Chondrocyte (in vitro differentiated cells): ENCODE measurements at regions not wholly inside any gene's neighbourhood (a gene's known extent, or its start where the extent isn't known, plus 50 kb on each side); places are given as distances from the start of the nearest gene placed in this dataset.

ENCODE experiments used
- DNase-seq: peaks from one replicate; pipeline ENCODE4 v3.0.0; 2021; ENCODE audit warnings: mixed read lengths, low spot score
- H3K27ac Mint-ChIP-seq: one replicate; pipeline ENCODE4 v1.8.0; 2021; ENCODE audit warnings: mild to moderate bottlenecking, moderate library complexity, mixed read lengths; ENCODE audit not compliant: unreplicated experiment
- H3K27me3 Mint-ChIP-seq: 2 replicates; pipeline ENCODE4 v1.8.0; 2021; ENCODE audit warnings: low read depth, mixed read lengths
- H3K36me3 Mint-ChIP-seq: 2 replicates; pipeline ENCODE4 v1.8.0; 2021; ENCODE audit warnings: low read depth, mixed read lengths
- H3K4me1 Mint-ChIP-seq: 2 replicates; pipeline ENCODE4 v1.8.0; 2021; ENCODE audit warnings: low read depth, mild to moderate bottlenecking, mixed read lengths
- H3K4me3 Mint-ChIP-seq: one replicate; pipeline ENCODE4 v1.8.0; 2021; ENCODE audit warnings: mild to moderate bottlenecking, moderate library complexity, mixed read lengths; ENCODE audit not compliant: unreplicated experiment
- H3K9me3 Mint-ChIP-seq: 2 replicates; pipeline ENCODE4 v1.8.0; 2021; ENCODE audit warnings: low read depth, mixed read lengths
- TF ChIP-seq, protein P1 (sequence below): fragments of 200-600 bp; sonication (generic); IDR thresholded peaks from 2 replicates; pipeline ENCODE4 v1.5.0; 2021; ENCODE audit warnings: antibody characterized with exemption, mild to moderate bottlenecking, moderate library complexity

GRCh38 chr5:128775558-128775957, 189.7 kb upstream of the SLC27A6 start:
- no peak for DNase-seq
- no peaks in the 10 kb centered on the region for H3K27me3 Mint-ChIP-seq
- H3K9me3 Mint-ChIP-seq, result no peaks in the 10 kb centered on the region
- no peaks in the 10 kb centered on the region for H3K36me3 Mint-ChIP-seq
- H3K27ac Mint-ChIP-seq, result no peak overlapping the region
- H3K4me3 Mint-ChIP-seq, result no peak overlapping the region
- peaks cover 37% of the 10 kb centered on the region for H3K4me1 Mint-ChIP-seq
- TF ChIP-seq, protein P1, sequence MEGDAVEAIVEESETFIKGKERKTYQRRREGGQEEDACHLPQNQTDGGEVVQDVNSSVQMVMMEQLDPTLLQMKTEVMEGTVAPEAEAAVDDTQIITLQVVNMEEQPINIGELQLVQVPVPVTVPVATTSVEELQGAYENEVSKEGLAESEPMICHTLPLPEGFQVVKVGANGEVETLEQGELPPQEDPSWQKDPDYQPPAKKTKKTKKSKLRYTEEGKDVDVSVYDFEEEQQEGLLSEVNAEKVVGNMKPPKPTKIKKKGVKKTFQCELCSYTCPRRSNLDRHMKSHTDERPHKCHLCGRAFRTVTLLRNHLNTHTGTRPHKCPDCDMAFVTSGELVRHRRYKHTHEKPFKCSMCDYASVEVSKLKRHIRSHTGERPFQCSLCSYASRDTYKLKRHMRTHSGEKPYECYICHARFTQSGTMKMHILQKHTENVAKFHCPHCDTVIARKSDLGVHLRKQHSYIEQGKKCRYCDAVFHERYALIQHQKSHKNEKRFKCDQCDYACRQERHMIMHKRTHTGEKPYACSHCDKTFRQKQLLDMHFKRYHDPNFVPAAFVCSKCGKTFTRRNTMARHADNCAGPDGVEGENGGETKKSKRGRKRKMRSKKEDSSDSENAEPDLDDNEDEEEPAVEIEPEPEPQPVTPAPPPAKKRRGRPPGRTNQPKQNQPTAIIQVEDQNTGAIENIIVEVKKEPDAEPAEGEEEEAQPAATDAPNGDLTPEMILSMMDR, result no peak

DNA sequence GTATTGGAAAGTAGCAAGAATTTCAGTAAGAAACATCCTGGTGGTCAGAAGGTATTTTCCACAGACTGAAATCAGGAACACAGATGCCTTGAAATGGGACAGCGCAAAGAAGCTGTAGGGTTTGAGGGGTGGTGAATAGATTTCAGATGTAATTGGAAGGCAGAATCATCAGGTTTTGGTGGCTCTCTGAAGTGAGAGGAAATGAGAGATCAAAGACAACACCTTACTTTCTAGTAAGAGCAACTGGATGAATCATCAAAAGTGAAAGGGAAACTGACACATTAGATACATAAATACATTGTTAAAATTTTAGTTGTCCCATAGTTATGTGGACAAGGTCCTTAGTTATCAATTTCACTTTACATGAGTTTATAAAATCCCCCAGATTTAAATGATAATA, 188.2 kb upstream of the SLC27A6 start:
- no peaks in the 10 kb centered on the region for H3K9me3 Mint-ChIP-seq
- TF ChIP-seq, protein P1, result no peak
- H3K4me3 Mint-ChIP-seq, result no peak overlapping the region
- no peak overlapping the region for H3K27ac Mint-ChIP-seq
- DNase-seq, result no peak
- H3K4me1 Mint-ChIP-seq, result peaks cover 40% of the 10 kb centered on the region
- no peaks in the 10 kb centered on the region for H3K27me3 Mint-ChIP-seq
- H3K36me3 Mint-ChIP-seq, result no peaks in the 10 kb centered on the region

DNA sequence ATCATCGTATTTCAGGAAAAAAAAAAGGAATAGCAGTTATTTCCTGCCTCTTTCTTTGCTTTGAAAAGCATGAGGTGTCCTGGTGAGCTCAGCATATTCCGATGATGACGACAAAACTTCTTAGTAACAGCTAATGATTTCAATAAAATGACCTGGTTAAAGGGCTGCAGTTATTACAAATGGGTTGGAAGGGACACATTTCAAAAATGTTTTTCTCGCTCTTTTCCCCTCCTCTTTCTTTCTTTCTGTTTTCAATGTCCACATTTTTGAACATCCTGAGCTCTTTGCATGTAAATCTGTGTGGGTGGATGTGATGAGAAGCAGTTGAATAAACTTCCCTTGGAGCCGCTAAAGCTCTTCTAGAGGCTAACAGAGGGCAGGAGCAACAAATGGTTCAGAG, 186.8 kb upstream of the SLC27A6 start:
- Mint-ChIP-seq H3K4me3 (no peak overlapping the region), H3K9me3 (no peaks in the 10 kb centered on the region), H3K27me3 (no peaks in the 10 kb centered on the region), H3K27ac (peak overlapping the region; percentile 42), H3K4me1 (peaks cover 44% of the 10 kb centered on the region), H3K36me3 (no peaks in the 10 kb centered on the region)
- DNase-seq, result no peak
- TF ChIP-seq, protein P1, result no peak

DNA sequence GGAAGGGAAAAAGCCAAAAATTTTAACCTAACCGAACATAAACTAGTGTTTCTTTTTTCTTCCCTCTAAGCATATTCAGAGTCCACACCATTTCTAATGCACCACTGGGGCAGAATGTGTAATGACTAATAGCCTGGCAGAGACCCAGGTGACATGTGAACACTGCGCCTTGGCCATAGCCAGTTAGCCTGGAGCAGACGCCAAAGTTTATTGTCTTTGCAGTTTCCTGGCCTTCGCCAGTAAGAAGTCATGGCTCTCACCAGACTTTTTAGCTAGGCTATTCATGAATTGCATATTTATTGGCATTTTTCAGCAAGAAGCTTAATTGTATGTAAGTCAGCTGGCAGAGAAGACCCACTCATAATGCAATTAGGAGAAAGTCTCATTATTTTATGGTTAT, 182.8 kb upstream of the SLC27A6 start:
- H3K4me3 Mint-ChIP-seq, result no peak overlapping the region

GRCh38 chr5:128784726-128785125, 180.6 kb upstream of the SLC27A6 start:
- Mint-ChIP-seq H3K9me3 (no peaks in the 10 kb centered on the region), H3K4me1 (peaks cover 14% of the 10 kb centered on the region), H3K27me3 (no peaks in the 10 kb centered on the region), H3K27ac (no peak overlapping the region), H3K36me3 (no peaks in the 10 kb centered on the region), H3K4me3 (no peak overlapping the region)
- no peak for DNase-seq
- TF ChIP-seq, protein P1, result no peak

More for the DNA sequence above, 182.8 kb upstream of the SLC27A6 start:
- peaks cover 28% of the 10 kb centered on the region for H3K4me1 Mint-ChIP-seq
- DNase-seq, result no peak
- H3K27me3 Mint-ChIP-seq, result no peaks in the 10 kb centered on the region
- TF ChIP-seq, protein P1, result no peak
- peak overlapping the region; percentile 54 for H3K27ac Mint-ChIP-seq
- no peaks in the 10 kb centered on the region for H3K9me3 Mint-ChIP-seq
- no peaks in the 10 kb centered on the region for H3K36me3 Mint-ChIP-seq
